Loucy (cell line): ENCODE measurements at regions not wholly inside any gene's neighbourhood (a gene's known extent, or its start where the extent isn't known, plus 50 kb on each side); places are given as distances from the start of the nearest gene placed in this dataset.

Experiments
- H2AFZ ChIP-seq: fragments of 200-600 bp; sonication (generic); 2 replicates; pipeline ENCODE4 v1.6.0; 2016; ENCODE audit warnings: antibody characterized with exemption, mild to moderate bottlenecking, low read length, moderate library complexity
- H3F3A ChIP-seq: fragments of 200-600 bp; 2 replicates; pipeline ENCODE4 v1.6.0; 2016; ENCODE audit warnings: antibody characterized with exemption, low read depth, mild to moderate bottlenecking
- H3K27me3 ChIP-seq: fragments of 200-600 bp; sonication (generic); 2 replicates; pipeline ENCODE4 v1.6.1; 2014; ENCODE audit warnings: low read length, mild to moderate bottlenecking; ENCODE audit not compliant: insufficient read depth, poor library complexity, severe bottlenecking
- H3K36me3 ChIP-seq: fragments of 200-600 bp; sonication (generic); 2 replicates; pipeline ENCODE4 v1.6.1; 2016; ENCODE audit warnings: low read length; ENCODE audit not compliant: insufficient read depth
- H3K4me1 ChIP-seq: fragments of 200-600 bp; sonication (generic); 2 replicates; pipeline ENCODE4 v1.5.1; 2014; ENCODE audit warnings: low read length, mild to moderate bottlenecking; ENCODE audit not compliant: insufficient read depth, poor library complexity, severe bottlenecking
- H3K4me2 ChIP-seq: fragments of 200-600 bp; sonication (generic); 2 replicates; pipeline ENCODE4 v1.6.0; 2014; ENCODE audit warnings: antibody characterized with exemption, low read length, low read depth, mild to moderate bottlenecking; ENCODE audit not compliant: poor library complexity, severe bottlenecking
- H3K4me3 ChIP-seq: fragments of 200-600 bp; sonication (generic); 2 replicates; pipeline ENCODE4 v1.5.1; 2014; ENCODE audit warnings: low read length, mild to moderate bottlenecking, mixed read lengths; ENCODE audit not compliant: poor library complexity, severe bottlenecking
- H3K79me2 ChIP-seq: fragments of 200-600 bp; sonication (generic); 2 replicates; pipeline ENCODE4 v1.6.1; 2014; ENCODE audit warnings: low read length; ENCODE audit not compliant: insufficient read depth
- H3K9ac ChIP-seq: fragments of 200-600 bp; sonication (generic); 2 replicates; pipeline ENCODE4 v1.6.0; 2014; ENCODE audit warnings: mild to moderate bottlenecking, low read depth, low read length, moderate library complexity; ENCODE audit not compliant: poor library complexity, severe bottlenecking
- H3K9me2 ChIP-seq: fragments of 200-600 bp; sonication (generic); replicated peaks from 2 replicates; pipeline ENCODE4 v1.6.1; 2016; ENCODE audit warnings: low read depth, low read length, mixed read lengths
- H3K9me3 ChIP-seq: fragments of 200-600 bp; sonication (generic); 2 replicates; pipeline ENCODE4 v1.6.1; 2014; ENCODE audit warnings: mild to moderate bottlenecking, antibody characterized with exemption, low read length, low read depth; ENCODE audit not compliant: insufficient read depth
- H4K20me1 ChIP-seq: fragments of 200-600 bp; sonication (generic); 2 replicates; pipeline ENCODE4 v1.6.0; 2014; ENCODE audit warnings: antibody characterized with exemption, low read length, mild to moderate bottlenecking; ENCODE audit not compliant: insufficient read depth, poor library complexity, severe bottlenecking
- CTCF ChIP-seq: fragments of 200-600 bp; sonication (generic); conservative IDR thresholded peaks from 2 replicates; pipeline ENCODE4 v1.5.1; 2014; ENCODE audit warnings: mild to moderate bottlenecking, antibody characterized with exemption, low read length
- EZH2phosphoT487 ChIP-seq: fragments of 200-600 bp; IDR thresholded peaks from 2 replicates; pipeline ENCODE4 v1.6.1; 2018; ENCODE audit warnings: antibody characterized with exemption, mild to moderate bottlenecking, moderate library complexity, borderline replicate concordance

DNA sequence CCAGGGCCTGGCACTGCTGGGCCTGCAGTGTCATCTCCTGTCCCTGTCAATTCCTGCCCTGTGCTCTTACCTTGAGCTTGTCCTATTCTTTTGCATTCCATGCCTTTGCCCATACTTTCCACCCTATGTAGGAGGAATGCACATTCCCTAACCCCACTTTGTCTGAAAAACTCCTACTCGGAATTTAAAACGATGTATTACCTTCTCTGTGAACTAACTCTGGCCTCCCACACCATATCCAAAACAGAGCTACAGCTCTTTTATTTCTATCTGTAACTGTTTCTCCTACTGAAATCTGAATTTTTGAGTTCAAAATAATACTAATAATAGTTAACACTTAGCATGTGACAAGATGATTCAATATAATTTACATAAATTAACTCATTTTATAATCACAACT, 353.7 kb downstream of the FRK start:
- Histone ChIP-seq H4K20me1 (no peaks in the 10 kb centered on the region), H3K9me2 (no peaks in the 10 kb centered on the region), H3K4me3 (no peak overlapping the region), H3K79me2 (no peaks in the 10 kb centered on the region), H3K4me2 (no peak overlapping the region), H3K4me1 (no peaks in the 10 kb centered on the region), H2AFZ (no peak overlapping the region), H3K36me3 (no peaks in the 10 kb centered on the region), H3K9me3 (no peaks in the 10 kb centered on the region), H3F3A (no peaks in the 10 kb centered on the region), H3K9ac (no peak overlapping the region), H3K27me3 (no peaks in the 10 kb centered on the region)
- TF ChIP-seq EZH2phosphoT487 (no peak), CTCF (no peak)

DNA sequence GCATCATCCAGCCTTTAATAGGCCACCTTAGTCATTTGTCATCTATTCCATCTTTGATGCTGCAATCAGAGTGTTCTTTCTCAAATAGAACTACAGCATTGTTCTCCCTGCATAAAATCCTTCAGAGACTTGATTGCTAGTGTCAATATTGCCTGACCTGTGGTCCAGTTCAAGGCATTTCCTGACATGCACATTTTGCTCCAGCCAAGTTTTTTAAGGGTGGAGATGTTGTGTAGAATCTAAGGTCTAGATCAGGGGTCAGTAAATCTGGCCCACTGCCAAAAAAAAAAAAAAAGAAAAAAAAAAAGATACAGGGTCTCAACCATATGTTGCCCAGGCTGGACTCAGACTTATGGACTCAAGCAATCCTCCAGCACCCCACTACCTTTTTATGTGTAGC, 354.4 kb downstream of the FRK start:
- TF ChIP-seq EZH2phosphoT487 (no peak), CTCF (no peak)
- H3K4me3 ChIP-seq = no peak overlapping the region
- H4K20me1 ChIP-seq = no peaks in the 10 kb centered on the region
- no peaks in the 10 kb centered on the region for H3K9me3 ChIP-seq
- H3K4me1 ChIP-seq = no peaks in the 10 kb centered on the region
- no peaks in the 10 kb centered on the region for H3K9me2 ChIP-seq
- no peaks in the 10 kb centered on the region for H3K27me3 ChIP-seq
- H3K79me2 ChIP-seq = no peaks in the 10 kb centered on the region
- H3F3A ChIP-seq = no peaks in the 10 kb centered on the region
- no peaks in the 10 kb centered on the region for H3K36me3 ChIP-seq
- no peak overlapping the region for H3K9ac ChIP-seq
- H2AFZ ChIP-seq = no peak overlapping the region
- H3K4me2 ChIP-seq = no peak overlapping the region

DNA sequence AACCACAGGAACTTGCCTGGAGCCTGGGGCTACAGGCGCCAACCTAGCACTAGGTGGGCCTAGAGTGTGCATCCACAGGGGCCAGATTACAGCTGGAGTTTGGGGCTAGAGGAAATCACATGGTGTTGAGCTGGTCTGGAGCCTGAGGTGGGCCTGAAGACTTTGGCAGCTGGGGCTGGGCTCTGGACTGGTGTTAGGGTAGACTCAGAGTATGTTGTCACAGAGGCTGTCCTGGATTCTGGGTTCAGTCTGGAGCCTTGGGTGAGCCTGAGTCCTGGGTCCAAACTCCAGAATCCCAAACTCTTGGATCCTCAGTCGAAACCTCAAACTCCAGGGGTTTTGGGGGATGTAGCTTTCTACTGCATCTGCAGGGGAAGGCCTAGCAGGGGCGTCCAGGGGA, 356.7 kb downstream of the FRK start:
- H3K36me3 ChIP-seq = no peaks in the 10 kb centered on the region
- no peaks in the 10 kb centered on the region for H4K20me1 ChIP-seq
- TF ChIP-seq CTCF (no peak), EZH2phosphoT487 (no peak)

More for the DNA sequence above, 356.7 kb downstream of the FRK start:
- H3K4me2 ChIP-seq = no peak overlapping the region
- H3K9me2 ChIP-seq = no peaks in the 10 kb centered on the region
- no peak overlapping the region for H3K9ac ChIP-seq
- no peaks in the 10 kb centered on the region for H3K4me1 ChIP-seq
- H3K9me3 ChIP-seq = no peaks in the 10 kb centered on the region
- no peaks in the 10 kb centered on the region for H3F3A ChIP-seq
- H3K27me3 ChIP-seq = no peaks in the 10 kb centered on the region
- no peak overlapping the region for H2AFZ ChIP-seq
- no peak overlapping the region for H3K4me3 ChIP-seq
- no peaks in the 10 kb centered on the region for H3K79me2 ChIP-seq
